ENCODE measurements at regions not wholly inside any gene's neighbourhood (a gene's known extent, or its start where the extent isn't known, plus 50 kb on each side); places are given as distances from the start of the nearest gene placed in this dataset.
A peak's percentile ranks its signal among the peaks of the same experiment; 100 is the strongest.
"Not testable (repeated sequence)": the region's sequence is repeated elsewhere in the genome, so short reads cannot be mapped to it uniquely, and the experiment has no call there.

DNA sequence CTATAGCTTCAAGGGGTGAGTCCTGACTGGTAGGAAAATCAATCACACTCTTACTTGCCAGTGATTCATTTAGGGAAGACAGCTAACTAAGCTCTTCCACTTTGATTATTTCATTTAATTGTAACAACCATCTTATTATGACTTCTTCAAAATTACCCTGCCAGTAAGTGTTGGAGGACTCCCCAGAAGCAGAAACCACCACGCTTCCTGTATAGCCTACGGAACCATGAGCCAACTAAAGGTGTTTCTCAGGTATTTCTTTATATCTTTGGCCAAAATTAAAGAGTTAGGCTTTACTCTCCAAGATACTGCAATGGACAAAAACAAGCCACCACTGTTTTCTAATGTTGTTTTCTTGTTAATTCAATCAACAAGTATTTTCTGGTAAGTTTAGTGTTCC is 61.0 kb downstream of the FOXD4L5 start:
- not testable (repeated sequence) for H3K27me3 Mint-ChIP-seq (ENCODE audit: low read depth); H3K4me3 Mint-ChIP-seq; H3K4me1 Mint-ChIP-seq (ENCODE audit: low read depth); H3K9me3 Mint-ChIP-seq; H3K27ac Mint-ChIP-seq; H3K36me3 Mint-ChIP-seq (ENCODE audit: low read depth)
- DNase-seq (ENCODE audit: low spot score): peak; percentile 13

DNA sequence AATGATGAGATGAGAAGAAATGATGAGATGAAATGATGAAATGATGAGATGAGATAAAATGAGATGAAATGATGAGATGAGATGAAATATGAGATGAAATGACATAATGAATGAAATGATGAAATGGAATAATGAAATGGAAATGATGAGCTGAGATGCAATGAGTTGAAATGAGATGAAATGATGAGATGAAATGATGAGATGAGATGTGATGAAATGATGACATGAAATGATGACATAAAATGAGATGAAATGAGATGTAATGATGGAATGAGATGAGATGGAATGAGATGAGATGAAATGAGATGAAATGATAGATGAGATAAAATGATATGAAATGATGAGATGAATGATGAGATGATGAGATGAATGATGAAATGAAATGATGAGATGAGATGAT is 76.2 kb downstream of the FOXD4L5 start:
- DNase-seq (ENCODE audit: low spot score); H3K27ac Mint-ChIP-seq; H3K4me3 Mint-ChIP-seq; H3K27me3 Mint-ChIP-seq (ENCODE audit: low read depth); H3K4me1 Mint-ChIP-seq (ENCODE audit: low read depth); H3K36me3 Mint-ChIP-seq (ENCODE audit: low read depth): not testable (repeated sequence)
- peaks cover 12% of the 10 kb centered on the region for H3K9me3 Mint-ChIP-seq

- DNase-seq (ENCODE audit: low spot score); H3K4me1 Mint-ChIP-seq (ENCODE audit: low read depth); H3K4me3 Mint-ChIP-seq; H3K27ac Mint-ChIP-seq; H3K36me3 Mint-ChIP-seq (ENCODE audit: low read depth); H3K27me3 Mint-ChIP-seq (ENCODE audit: low read depth): not testable (repeated sequence)
- H3K9me3 Mint-ChIP-seq: peaks cover 12% of the 10 kb centered on the region
Measured at GRCh38 chr9:65207273-65207672, 77.7 kb downstream of the FOXD4L5 start.

DNA sequence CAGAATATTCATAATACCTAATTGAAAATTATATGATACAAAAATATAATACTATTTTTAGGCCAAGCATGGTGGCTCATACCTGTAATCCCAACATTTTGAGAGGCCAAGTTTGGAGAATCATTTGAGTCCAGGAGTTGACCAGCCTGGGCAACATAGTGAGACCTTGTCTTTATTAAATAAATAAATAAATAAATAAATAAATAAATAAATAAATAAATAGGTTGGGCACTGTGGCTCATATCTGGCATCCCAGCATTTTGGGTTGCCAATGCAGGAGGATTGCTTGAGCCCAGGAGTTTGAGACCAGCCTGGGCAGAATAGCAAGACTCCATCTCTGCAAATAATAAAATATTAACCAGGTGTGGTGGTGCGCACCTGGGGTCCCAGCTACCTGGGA is 79.2 kb downstream of the FOXD4L5 start:
- not testable (repeated sequence) for H3K36me3 Mint-ChIP-seq (ENCODE audit: low read depth); H3K27ac Mint-ChIP-seq; H3K4me1 Mint-ChIP-seq (ENCODE audit: low read depth); H3K27me3 Mint-ChIP-seq (ENCODE audit: low read depth); H3K4me3 Mint-ChIP-seq; DNase-seq (ENCODE audit: low spot score)
- H3K9me3 Mint-ChIP-seq: peaks cover 12% of the 10 kb centered on the region

GRCh38 chr9:65195781-65196180 is 89.2 kb downstream of the FOXD4L5 start:
- H3K27me3 Mint-ChIP-seq (ENCODE audit: low read depth); H3K4me1 Mint-ChIP-seq (ENCODE audit: low read depth); H3K27ac Mint-ChIP-seq; H3K4me3 Mint-ChIP-seq; H3K9me3 Mint-ChIP-seq; DNase-seq (ENCODE audit: low spot score); H3K36me3 Mint-ChIP-seq (ENCODE audit: low read depth): not testable (repeated sequence)

DNA sequence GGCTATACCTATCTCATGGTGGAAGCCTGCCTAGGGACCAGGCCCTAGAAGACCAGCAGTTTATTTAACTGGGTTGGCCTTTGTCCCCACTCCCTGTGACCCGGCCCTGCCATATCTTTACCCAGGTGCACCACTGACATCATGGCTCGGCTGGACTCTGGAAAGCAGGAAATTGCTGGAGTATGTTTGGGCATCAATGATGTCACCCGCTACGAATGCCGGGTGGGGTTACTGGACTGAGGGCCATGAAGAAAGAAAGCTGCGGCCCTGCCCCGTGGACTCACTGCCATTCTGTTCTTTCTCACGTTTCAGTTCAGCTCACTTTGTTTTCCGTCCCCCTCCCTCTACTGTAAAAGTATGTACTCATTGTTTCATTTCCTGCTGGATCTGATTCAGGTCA is 129.1 kb downstream of the FOXD4L5 start:
- not testable (repeated sequence) for DNase-seq (ENCODE audit: low spot score); H3K27me3 Mint-ChIP-seq (ENCODE audit: low read depth); H3K36me3 Mint-ChIP-seq (ENCODE audit: low read depth); H3K9me3 Mint-ChIP-seq; H3K4me3 Mint-ChIP-seq; H3K4me1 Mint-ChIP-seq (ENCODE audit: low read depth); H3K27ac Mint-ChIP-seq

Data from T-helper 2 cell treated with Interferon-gamma antibody and Interleukin-4, amounts not matched to agents 5 μg/mL and 100 μg/mL, for 36 hours (primary cell).